ENCODE measurements at regions not wholly inside any gene's neighbourhood (a gene's known extent, or its start where the extent isn't known, plus 50 kb on each side); places are given as distances from the start of the nearest gene placed in this dataset.

- WGBS, 2 donors = 40 to 62% methylated on average over 1 of the region's 1 CpG
- DNase-seq = no peak
- intact Hi-C loops (cut with DNase I) = loop anchor here in 1 of 2 donors (10.0 kb wide), 1 partner anchor 50 kb away; no protein-coding TSS in a partner anchor
- H3K36me3 ChIP-seq (ENCODE audit: control insufficient read depth in 1 of 2, insufficient read depth in 2 of 2, low read length in 1 of 2) = no peaks in the 10 kb centered on the region
- peaks cover 0 to 2% of the 10 kb centered on the region in 2 donors for H3K4me1 ChIP-seq (ENCODE audit: control insufficient read depth in 1 of 2, insufficient read depth in 2 of 2, low read length in 2 of 2)
- H3K4me3 ChIP-seq (ENCODE audit: low read length in 2 of 2) = no peak overlapping the region
- no peak overlapping the region for H3K27ac ChIP-seq (ENCODE audit: low read depth in 1 of 2, low read length in 2 of 2)
- ATAC-seq (ENCODE audit: low FRiP score) = no peak
- H3K27me3 ChIP-seq (ENCODE audit: control insufficient read depth in 1 of 2, insufficient read depth in 2 of 2, low read length in 1 of 2) = no peaks in the 10 kb centered on the region
- no peaks in the 10 kb centered on the region for H3K9me3 ChIP-seq (ENCODE audit: control insufficient read depth, low read length)
Measured at GRCh38 chr4:111214371-111214770, 591.5 kb upstream of the PITX2 start.

GRCh38 chr4:111215755-111216154 lies 592.9 kb upstream of the PITX2 start:
- ATAC-seq (ENCODE audit: low FRiP score) = no peak
- Histone ChIP-seq H3K4me1 (ENCODE audit: control insufficient read depth in 1 of 2, insufficient read depth in 2 of 2, low read length in 2 of 2) (peaks cover 0 to 2% of the 10 kb centered on the region in 2 donors), H3K36me3 (ENCODE audit: control insufficient read depth in 1 of 2, insufficient read depth in 2 of 2, low read length in 1 of 2) (no peaks in the 10 kb centered on the region), H3K9me3 (ENCODE audit: control insufficient read depth, low read length) (no peaks in the 10 kb centered on the region), H3K4me3 (ENCODE audit: low read length in 2 of 2) (no peak overlapping the region), H3K27me3 (ENCODE audit: control insufficient read depth in 1 of 2, insufficient read depth in 2 of 2, low read length in 1 of 2) (no peaks in the 10 kb centered on the region), H3K27ac (ENCODE audit: low read depth in 1 of 2, low read length in 2 of 2) (no peak overlapping the region)
- intact Hi-C loops (cut with DNase I) = loop anchor here in 1 of 2 donors (10.0 kb wide), 1 partner anchor 49 kb away; no protein-coding TSS in a partner anchor
- DNase-seq = no peak

- no peaks in the 10 kb centered on the region for H3K9me3 ChIP-seq (ENCODE audit: control insufficient read depth, low read length)
- H3K27ac ChIP-seq (ENCODE audit: low read depth in 1 of 2, low read length in 2 of 2) = no peak overlapping the region
- ATAC-seq (ENCODE audit: low FRiP score) (no peak), DNase-seq (no peak)
- H3K4me1 ChIP-seq (ENCODE audit: control insufficient read depth in 1 of 2, insufficient read depth in 2 of 2, low read length in 2 of 2) = peaks cover 0 to 2% of the 10 kb centered on the region in 2 donors
- no peaks in the 10 kb centered on the region for H3K36me3 ChIP-seq (ENCODE audit: control insufficient read depth in 1 of 2, insufficient read depth in 2 of 2, low read length in 1 of 2)
- H3K27me3 ChIP-seq (ENCODE audit: control insufficient read depth in 1 of 2, insufficient read depth in 2 of 2, low read length in 1 of 2) = no peaks in the 10 kb centered on the region
- H3K4me3 ChIP-seq (ENCODE audit: low read length in 2 of 2) = no peak overlapping the region
- intact Hi-C loops (cut with DNase I) = loop anchor here in 1 of 2 donors (10.0 kb wide), 1 partner anchor 48 kb away; no protein-coding TSS in a partner anchor
Measured at GRCh38 chr4:111216791-111217190, 593.9 kb upstream of the PITX2 start.

DNA sequence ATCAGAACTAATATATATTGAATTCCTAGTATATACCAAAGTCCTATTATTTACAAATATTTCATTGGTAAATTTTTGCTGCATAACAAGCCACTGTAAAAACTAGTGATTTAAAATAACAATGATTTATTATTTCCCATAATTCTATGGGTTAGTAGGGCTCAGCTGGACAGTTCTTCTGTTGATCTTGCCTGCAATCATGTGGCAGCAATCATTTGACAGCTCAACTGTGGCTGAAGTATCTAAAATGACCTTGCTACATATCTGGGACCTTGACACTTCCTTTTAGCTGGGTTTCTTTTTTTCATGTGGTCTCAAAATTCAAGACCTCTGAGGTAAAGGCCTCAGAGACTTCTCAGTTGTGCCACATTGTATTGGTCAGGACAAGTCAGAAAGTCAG lies 598.5 kb upstream of the PITX2 start:
- intact Hi-C loops (cut with DNase I) = no loop called here
- no peak for ATAC-seq (ENCODE audit: low FRiP score)

DNA sequence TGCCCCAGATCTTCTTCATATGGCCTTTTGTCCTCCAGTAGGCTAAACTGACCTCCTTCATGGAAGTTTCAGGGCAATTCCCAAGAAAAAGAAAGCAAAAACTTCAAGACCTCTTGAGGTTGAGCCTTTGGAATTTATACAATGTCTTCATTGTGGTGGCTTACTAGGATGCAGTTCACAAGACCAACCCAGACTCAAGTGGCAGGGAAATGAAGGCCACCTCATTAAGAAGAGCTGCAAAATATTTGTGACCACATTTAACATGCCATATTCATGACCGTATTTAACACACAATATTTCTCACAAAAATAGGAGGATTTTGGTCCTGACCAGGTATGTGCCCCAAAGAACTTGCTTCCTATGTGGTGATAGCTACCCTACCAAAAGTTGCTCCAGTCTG lies 605.5 kb upstream of the PITX2 start:
- H3K9me3 ChIP-seq (ENCODE audit: control insufficient read depth, low read length) = no peaks in the 10 kb centered on the region
- intact Hi-C loops (cut with DNase I) = no loop called here
- no peak overlapping the region for H3K4me3 ChIP-seq (ENCODE audit: low read length in 2 of 2)
- H3K27ac ChIP-seq (ENCODE audit: low read depth in 1 of 2, low read length in 2 of 2) = no peak overlapping the region
- no peaks in the 10 kb centered on the region for H3K36me3 ChIP-seq (ENCODE audit: control insufficient read depth in 1 of 2, insufficient read depth in 2 of 2, low read length in 1 of 2)
- no peak for ATAC-seq (ENCODE audit: low FRiP score)
- WGBS, 2 donors = 86 to 92% methylated on average over 1 of the region's 1 CpG
- H3K27me3 ChIP-seq (ENCODE audit: control insufficient read depth in 1 of 2, insufficient read depth in 2 of 2, low read length in 1 of 2) = no peaks in the 10 kb centered on the region
- DNase-seq = no peak
- no peaks in the 10 kb centered on the region for H3K4me1 ChIP-seq (ENCODE audit: control insufficient read depth in 1 of 2, insufficient read depth in 2 of 2, low read length in 2 of 2)

More for the DNA sequence above, 598.5 kb upstream of the PITX2 start:
- no peaks in the 10 kb centered on the region for H3K36me3 ChIP-seq (ENCODE audit: control insufficient read depth in 1 of 2, insufficient read depth in 2 of 2, low read length in 1 of 2)
- no peaks in the 10 kb centered on the region for H3K9me3 ChIP-seq (ENCODE audit: control insufficient read depth, low read length)
- no peaks in the 10 kb centered on the region for H3K27me3 ChIP-seq (ENCODE audit: control insufficient read depth in 1 of 2, insufficient read depth in 2 of 2, low read length in 1 of 2)
- no peak overlapping the region for H3K27ac ChIP-seq (ENCODE audit: low read depth in 1 of 2, low read length in 2 of 2)
- no peak for DNase-seq
- no peak overlapping the region for H3K4me3 ChIP-seq (ENCODE audit: low read length in 2 of 2)
- H3K4me1 ChIP-seq (ENCODE audit: control insufficient read depth in 1 of 2, insufficient read depth in 2 of 2, low read length in 2 of 2) = no peaks in the 10 kb centered on the region

DNA sequence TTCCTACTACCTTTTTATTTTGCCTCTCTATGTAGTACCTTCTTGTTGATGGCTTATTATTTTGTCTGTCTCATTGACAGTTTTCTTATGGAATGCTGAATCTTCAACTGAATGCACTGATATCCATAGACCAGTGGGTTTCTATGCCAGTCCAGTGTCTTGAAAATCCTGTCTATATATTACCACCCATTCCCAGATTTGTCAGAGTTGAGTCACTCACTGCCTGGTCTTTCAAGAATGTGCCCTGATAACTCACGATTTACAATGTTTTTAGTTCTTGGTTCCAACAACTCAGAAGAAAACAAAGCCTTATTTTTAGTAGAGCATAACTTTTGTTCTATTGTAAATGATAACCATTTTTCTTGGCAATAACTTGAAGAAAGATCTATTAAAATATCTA lies 606.0 kb upstream of the PITX2 start:
- ATAC-seq (ENCODE audit: low FRiP score) = no peak

GRCh38 chr4:111230265-111230664 lies 607.4 kb upstream of the PITX2 start:
- intact Hi-C loops (cut with DNase I) = no loop called here
- ATAC-seq (ENCODE audit: low FRiP score) = no peak
- DNase-seq = no peak
- Histone ChIP-seq H3K4me3 (ENCODE audit: low read length in 2 of 2) (no peak overlapping the region), H3K9me3 (ENCODE audit: control insufficient read depth, low read length) (no peaks in the 10 kb centered on the region), H3K27me3 (ENCODE audit: control insufficient read depth in 1 of 2, insufficient read depth in 2 of 2, low read length in 1 of 2) (no peaks in the 10 kb centered on the region), H3K4me1 (ENCODE audit: control insufficient read depth in 1 of 2, insufficient read depth in 2 of 2, low read length in 2 of 2) (no peaks in the 10 kb centered on the region), H3K27ac (ENCODE audit: low read depth in 1 of 2, low read length in 2 of 2) (no peak overlapping the region), H3K36me3 (ENCODE audit: control insufficient read depth in 1 of 2, insufficient read depth in 2 of 2, low read length in 1 of 2) (no peaks in the 10 kb centered on the region)
- WGBS, 2 donors = 73 to 74% methylated on average over 1 of the region's 1 CpG

More for the DNA sequence above, 606.0 kb upstream of the PITX2 start:
- no peak for DNase-seq
- Histone ChIP-seq H3K36me3 (ENCODE audit: control insufficient read depth in 1 of 2, insufficient read depth in 2 of 2, low read length in 1 of 2) (no peaks in the 10 kb centered on the region), H3K9me3 (ENCODE audit: control insufficient read depth, low read length) (no peaks in the 10 kb centered on the region), H3K27ac (ENCODE audit: low read depth in 1 of 2, low read length in 2 of 2) (no peak overlapping the region), H3K4me3 (ENCODE audit: low read length in 2 of 2) (no peak overlapping the region), H3K27me3 (ENCODE audit: control insufficient read depth in 1 of 2, insufficient read depth in 2 of 2, low read length in 1 of 2) (no peaks in the 10 kb centered on the region), H3K4me1 (ENCODE audit: control insufficient read depth in 1 of 2, insufficient read depth in 2 of 2, low read length in 2 of 2) (no peaks in the 10 kb centered on the region)
- intact Hi-C loops (cut with DNase I) = no loop called here
- WGBS, 2 donors = 0 to 2% methylated on average over 1 of the region's 1 CpG

GRCh38 chr4:111231281-111231680 lies 608.4 kb upstream of the PITX2 start:
- whole genome bisulfite sequencing, 2 donors = 72 to 81% methylated on average over 4 of the region's 4 CpGs
- H3K27me3 ChIP-seq (ENCODE audit: control insufficient read depth in 1 of 2, insufficient read depth in 2 of 2, low read length in 1 of 2) = no peaks in the 10 kb centered on the region
- DNase-seq (no peak), ATAC-seq (ENCODE audit: low FRiP score) (no peak)
- no peaks in the 10 kb centered on the region for H3K36me3 ChIP-seq (ENCODE audit: control insufficient read depth in 1 of 2, insufficient read depth in 2 of 2, low read length in 1 of 2)
- H3K4me1 ChIP-seq (ENCODE audit: control insufficient read depth in 1 of 2, insufficient read depth in 2 of 2, low read length in 2 of 2) = no peaks in the 10 kb centered on the region
- H3K27ac ChIP-seq (ENCODE audit: low read depth in 1 of 2, low read length in 2 of 2) = no peak overlapping the region
- no peaks in the 10 kb centered on the region for H3K9me3 ChIP-seq (ENCODE audit: control insufficient read depth, low read length)
- H3K4me3 ChIP-seq (ENCODE audit: low read length in 2 of 2) = no peak overlapping the region
- intact Hi-C loops (cut with DNase I) = no loop called here

DNA sequence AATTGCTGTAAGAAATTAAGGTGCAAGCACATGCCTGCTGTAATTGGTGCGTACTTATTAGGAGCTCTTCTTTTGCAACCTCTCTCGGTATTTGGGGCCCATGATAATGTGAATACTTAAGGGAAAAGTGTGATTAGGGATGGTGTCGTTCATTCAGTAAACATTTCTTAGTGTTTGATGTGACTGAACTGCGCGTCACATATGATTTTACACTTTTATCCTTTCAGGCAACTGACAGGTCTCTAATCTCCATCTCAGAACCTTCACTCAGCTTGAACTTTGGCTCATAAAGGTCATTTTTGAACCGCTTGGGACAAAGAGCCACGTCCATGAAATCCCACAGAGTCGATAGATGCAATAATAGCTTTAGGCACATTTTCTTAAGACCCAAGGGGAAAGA lies 612.1 kb upstream of the PITX2 start:
- ATAC-seq (ENCODE audit: low FRiP score) = no peak

More for the DNA sequence above, 612.1 kb upstream of the PITX2 start:
- Histone ChIP-seq H3K9me3 (ENCODE audit: control insufficient read depth, low read length) (no peaks in the 10 kb centered on the region), H3K27me3 (ENCODE audit: control insufficient read depth in 1 of 2, insufficient read depth in 2 of 2, low read length in 1 of 2) (no peaks in the 10 kb centered on the region), H3K4me3 (ENCODE audit: low read length in 2 of 2) (no peak overlapping the region), H3K36me3 (ENCODE audit: control insufficient read depth in 1 of 2, insufficient read depth in 2 of 2, low read length in 1 of 2) (no peaks in the 10 kb centered on the region), H3K4me1 (ENCODE audit: control insufficient read depth in 1 of 2, insufficient read depth in 2 of 2, low read length in 2 of 2) (no peaks in the 10 kb centered on the region), H3K27ac (ENCODE audit: low read depth in 1 of 2, low read length in 2 of 2) (no peak overlapping the region)
- no peak for DNase-seq
- intact Hi-C loops (cut with DNase I) = no loop called here
- WGBS, 2 donors = 75 to 76% methylated on average over 8 of the region's 8 CpGs

Measured in aorta (tissue), 5 donors.